ENCODE measurements at regions not wholly inside any gene's neighbourhood (a gene's known extent, or its start where the extent isn't known, plus 50 kb on each side); places are given as distances from the start of the nearest gene placed in this dataset.
"Not testable (repeated sequence)": the region's sequence is repeated elsewhere in the genome, so short reads cannot be mapped to it uniquely, and the experiment has no call there.

DNA sequence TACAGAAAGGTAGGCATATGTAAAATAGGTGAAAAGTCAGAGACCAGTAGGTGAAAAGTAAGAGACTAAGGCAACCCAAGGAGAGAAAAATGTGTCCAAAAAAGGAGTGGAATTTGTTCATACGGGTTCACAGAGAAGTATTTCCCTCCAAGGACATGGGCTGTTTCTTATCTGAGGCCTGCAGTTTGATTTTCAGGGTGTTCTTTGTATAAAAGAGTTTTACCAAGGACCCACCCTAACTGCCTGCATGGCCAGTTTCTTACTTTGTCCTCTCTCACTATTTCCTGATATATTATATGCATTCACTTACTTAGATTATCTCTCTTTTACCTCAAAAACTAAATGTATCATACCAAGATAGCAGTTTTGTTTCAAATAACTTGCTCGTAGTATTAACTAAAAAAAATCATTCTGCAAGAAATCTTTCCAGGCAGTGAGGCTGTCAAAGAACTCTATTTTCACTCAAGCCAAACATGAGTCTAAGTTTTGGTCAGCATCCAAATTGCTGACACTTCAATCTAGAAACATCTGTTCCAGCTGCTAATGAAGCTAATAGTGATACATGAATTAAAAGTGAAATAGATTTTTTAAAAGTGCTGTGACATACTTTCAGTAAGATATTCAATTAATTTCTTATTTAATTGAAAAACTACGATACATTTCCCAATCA lies 141.4 kb upstream of the SGCG start:
- no peak overlapping the region for H3K27ac Mint-ChIP-seq
- DNase-seq (no peak), ATAC-seq (replicated peaks) (no peak)
- H3K36me3 Mint-ChIP-seq: no peaks in the 10 kb centered on the region
- H3K4me3 Mint-ChIP-seq: no peak overlapping the region
- H3K27me3 Mint-ChIP-seq: no peaks in the 10 kb centered on the region
- H3K4me1 Mint-ChIP-seq: no peaks in the 10 kb centered on the region
- no peaks in the 10 kb centered on the region for H3K9me3 Mint-ChIP-seq

DNA sequence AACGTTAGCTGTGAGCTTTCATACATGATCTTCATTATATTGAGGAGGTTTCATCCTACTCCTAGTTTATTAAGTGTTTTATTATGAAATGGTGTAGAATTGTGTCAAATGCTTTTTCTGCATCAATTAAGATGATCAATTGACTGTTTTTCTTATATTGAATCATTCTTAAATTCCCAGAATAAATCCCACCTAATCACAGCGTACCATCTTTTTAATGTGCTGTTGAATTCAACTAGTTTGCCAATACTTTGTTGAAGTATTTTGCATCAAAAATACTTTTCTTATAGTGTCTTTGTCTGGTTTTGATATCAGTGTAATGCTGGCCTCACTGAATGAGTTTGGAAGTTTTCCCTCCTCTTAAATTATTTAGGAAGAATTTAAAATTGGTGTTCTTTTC lies 138.6 kb upstream of the SGCG start:
- Mint-ChIP-seq H3K27ac (no peak overlapping the region), H3K9me3 (no peaks in the 10 kb centered on the region), H3K27me3 (no peaks in the 10 kb centered on the region), H3K36me3 (no peaks in the 10 kb centered on the region), H3K4me1 (no peaks in the 10 kb centered on the region), H3K4me3 (no peak overlapping the region)
- DNase-seq (no peak), ATAC-seq (replicated peaks) (no peak)

DNA sequence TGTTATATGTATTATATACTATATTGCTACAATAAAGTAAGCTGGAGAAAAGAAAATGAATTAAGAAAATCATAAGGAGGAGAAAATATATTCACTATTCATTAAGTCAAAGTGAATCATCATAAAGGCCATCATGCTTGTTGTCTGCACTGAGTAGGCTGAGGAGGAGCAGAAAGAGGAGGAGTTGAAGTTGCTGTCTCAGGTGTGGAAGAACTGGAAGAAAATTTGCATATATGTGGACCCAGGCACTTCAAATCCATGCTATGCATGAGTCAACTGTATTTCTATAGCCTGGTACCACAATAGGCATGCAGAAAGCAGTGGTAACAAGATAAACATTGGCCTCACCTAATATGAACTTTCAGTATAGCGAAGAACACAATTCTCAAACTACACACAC lies 135.9 kb upstream of the SGCG start:
- DNase-seq (no peak), ATAC-seq (replicated peaks) (no peak)
- Mint-ChIP-seq H3K4me3 (no peak overlapping the region), H3K9me3 (no peaks in the 10 kb centered on the region), H3K27ac (no peak overlapping the region), H3K36me3 (no peaks in the 10 kb centered on the region), H3K27me3 (no peaks in the 10 kb centered on the region), H3K4me1 (no peaks in the 10 kb centered on the region)

DNA sequence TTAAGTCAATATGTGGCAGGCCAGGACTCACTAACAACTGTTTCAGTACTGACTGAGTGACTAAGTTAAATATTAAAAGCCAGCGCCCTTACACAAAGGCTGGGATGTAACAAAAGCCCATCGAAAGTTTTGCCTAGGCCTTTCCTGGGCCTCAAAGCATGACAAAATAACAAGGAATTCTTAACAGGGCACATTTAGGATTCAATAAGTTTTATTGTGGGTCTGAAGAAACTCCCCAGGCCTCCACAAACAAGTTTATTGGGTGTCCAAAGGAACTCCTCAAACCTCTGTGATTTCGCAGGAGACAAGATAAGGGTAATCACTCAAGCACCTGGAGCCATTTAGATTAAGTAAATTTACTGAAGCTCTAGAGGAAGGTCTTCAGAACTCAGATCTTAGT lies 130.7 kb upstream of the SGCG start:
- no peaks in the 10 kb centered on the region for H3K36me3 Mint-ChIP-seq
- ATAC-seq (replicated peaks) (no peak), DNase-seq (no peak)
- H3K27ac Mint-ChIP-seq: no peak overlapping the region
- H3K27me3 Mint-ChIP-seq: no peaks in the 10 kb centered on the region
- H3K4me1 Mint-ChIP-seq: no peaks in the 10 kb centered on the region
- H3K4me3 Mint-ChIP-seq: no peak overlapping the region
- H3K9me3 Mint-ChIP-seq: no peaks in the 10 kb centered on the region

DNA sequence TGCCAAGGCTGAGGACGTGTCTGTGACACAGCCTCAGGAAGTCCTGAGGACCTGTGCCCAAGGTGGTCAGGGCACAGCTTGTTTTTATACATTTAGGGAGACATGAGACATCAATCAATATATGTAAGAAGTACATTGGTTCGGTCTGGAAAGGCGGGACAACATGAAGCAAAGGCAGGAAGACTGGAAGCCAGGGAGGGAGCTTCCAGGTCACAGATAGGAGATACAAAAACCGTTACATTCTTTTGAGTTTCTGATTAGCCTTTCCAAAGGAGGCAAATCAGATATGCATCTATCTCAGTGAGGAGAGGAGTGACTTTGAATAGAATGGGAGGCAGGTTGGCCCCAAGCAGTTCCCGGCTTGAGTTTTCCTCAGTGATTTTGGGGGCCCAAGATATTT lies 127.1 kb upstream of the SGCG start:
- H3K4me1 Mint-ChIP-seq; DNase-seq; H3K27me3 Mint-ChIP-seq; H3K4me3 Mint-ChIP-seq; H3K27ac Mint-ChIP-seq; ATAC-seq (replicated peaks); H3K36me3 Mint-ChIP-seq; H3K9me3 Mint-ChIP-seq: not testable (repeated sequence)

DNA sequence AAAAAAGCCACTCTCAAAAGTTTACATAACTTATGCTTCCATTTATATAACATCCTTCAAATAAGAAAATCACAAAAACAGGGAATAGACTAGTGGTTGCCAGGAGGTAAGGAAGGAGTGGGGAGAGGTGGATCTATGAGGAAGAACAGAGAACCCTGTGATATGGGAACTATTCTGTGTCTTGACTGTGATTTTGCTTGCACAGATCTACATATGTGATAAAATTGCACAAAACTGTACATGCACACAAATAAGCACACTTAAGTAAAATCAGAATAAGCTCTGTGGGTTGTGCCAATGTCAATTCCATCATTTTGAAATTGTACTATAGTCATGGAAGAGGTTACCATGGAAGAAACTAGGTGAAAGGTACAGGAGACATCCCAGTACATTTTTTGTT lies 121.6 kb upstream of the SGCG start:
- Mint-ChIP-seq H3K36me3 (no peaks in the 10 kb centered on the region), H3K4me3 (no peak overlapping the region), H3K27me3 (no peaks in the 10 kb centered on the region), H3K27ac (no peak overlapping the region), H3K9me3 (peaks cover 0 to 3% of the 10 kb centered on the region in 2 donors), H3K4me1 (no peaks in the 10 kb centered on the region)
- DNase-seq: no peak
- ATAC-seq (replicated peaks): no peak

DNA sequence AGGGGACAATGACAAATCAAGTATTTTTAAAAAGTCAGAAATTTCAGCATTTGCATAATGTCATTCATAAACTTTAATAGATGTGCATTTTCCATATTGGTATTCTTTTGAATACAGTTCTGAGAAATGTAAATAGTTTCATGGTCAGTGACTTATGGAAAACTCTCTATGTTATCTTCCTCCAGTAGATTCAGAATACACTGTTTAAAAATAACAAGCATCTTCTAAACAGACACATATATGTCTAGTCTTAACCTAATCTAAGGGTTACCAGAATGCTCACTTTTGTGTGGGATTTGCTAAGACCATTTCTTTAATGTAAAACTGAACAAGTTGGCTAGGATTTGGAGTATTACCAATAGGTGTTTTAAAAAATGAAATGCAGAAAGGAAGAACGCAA lies 119.8 kb upstream of the SGCG start:
- DNase-seq (no peak), ATAC-seq (replicated peaks) (no peak)
- no peak overlapping the region for H3K27ac Mint-ChIP-seq
- H3K27me3 Mint-ChIP-seq: no peaks in the 10 kb centered on the region
- no peak overlapping the region for H3K4me3 Mint-ChIP-seq
- H3K9me3 Mint-ChIP-seq: no peaks in the 10 kb centered on the region
- H3K36me3 Mint-ChIP-seq: no peaks in the 10 kb centered on the region
- H3K4me1 Mint-ChIP-seq: no peaks in the 10 kb centered on the region

DNA sequence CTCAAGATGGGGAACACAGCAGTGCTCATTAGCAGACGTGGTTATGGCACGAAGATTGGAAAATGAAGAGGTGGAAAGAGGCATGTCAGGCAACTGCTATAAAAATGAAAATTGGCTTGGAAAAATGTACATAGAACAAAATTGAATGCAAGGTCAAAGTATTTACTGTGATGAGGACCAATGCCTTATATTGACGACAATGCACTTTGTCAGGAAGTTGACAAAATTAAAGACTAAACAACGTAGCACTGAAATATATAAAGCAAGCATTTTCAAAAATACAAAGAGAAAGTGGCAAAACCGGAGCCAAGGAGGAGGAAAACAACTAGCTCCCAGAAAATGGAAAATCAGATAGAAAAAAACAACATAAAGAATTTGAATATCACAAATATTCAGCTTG lies 113.7 kb upstream of the SGCG start:
- ATAC-seq (replicated peaks) (no peak), DNase-seq (no peak)
- Mint-ChIP-seq H3K4me3 (no peak overlapping the region), H3K4me1 (no peaks in the 10 kb centered on the region), H3K27ac (no peak overlapping the region), H3K36me3 (no peaks in the 10 kb centered on the region), H3K27me3 (no peaks in the 10 kb centered on the region), H3K9me3 (peaks cover 0 to 2% of the 10 kb centered on the region in 2 donors)

DNA sequence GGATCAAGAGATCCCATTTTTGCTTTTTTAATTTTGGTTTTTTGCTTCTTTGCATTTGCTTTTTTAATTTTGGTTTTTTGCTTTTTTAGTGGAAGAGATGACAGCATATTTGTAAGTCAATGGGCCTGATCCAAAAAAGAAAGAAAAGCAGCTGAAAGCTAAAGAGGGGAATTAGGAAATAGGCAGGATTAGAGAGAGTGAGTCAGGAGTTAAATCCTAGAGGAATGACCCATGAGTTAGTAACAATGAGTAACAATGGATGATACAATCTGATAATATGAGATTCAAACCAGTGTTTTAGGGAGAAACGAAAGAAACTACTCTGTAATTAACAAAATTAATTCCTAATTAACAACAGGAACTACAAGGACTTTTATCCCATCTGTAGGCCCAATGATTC lies 111.2 kb upstream of the SGCG start:
- Mint-ChIP-seq H3K4me1 (no peaks in the 10 kb centered on the region), H3K4me3 (no peak overlapping the region), H3K9me3 (peaks cover 0 to 2% of the 10 kb centered on the region in 2 donors), H3K36me3 (no peaks in the 10 kb centered on the region), H3K27me3 (no peaks in the 10 kb centered on the region), H3K27ac (no peak overlapping the region)
- DNase-seq (no peak), ATAC-seq (replicated peaks) (no peak)

DNA sequence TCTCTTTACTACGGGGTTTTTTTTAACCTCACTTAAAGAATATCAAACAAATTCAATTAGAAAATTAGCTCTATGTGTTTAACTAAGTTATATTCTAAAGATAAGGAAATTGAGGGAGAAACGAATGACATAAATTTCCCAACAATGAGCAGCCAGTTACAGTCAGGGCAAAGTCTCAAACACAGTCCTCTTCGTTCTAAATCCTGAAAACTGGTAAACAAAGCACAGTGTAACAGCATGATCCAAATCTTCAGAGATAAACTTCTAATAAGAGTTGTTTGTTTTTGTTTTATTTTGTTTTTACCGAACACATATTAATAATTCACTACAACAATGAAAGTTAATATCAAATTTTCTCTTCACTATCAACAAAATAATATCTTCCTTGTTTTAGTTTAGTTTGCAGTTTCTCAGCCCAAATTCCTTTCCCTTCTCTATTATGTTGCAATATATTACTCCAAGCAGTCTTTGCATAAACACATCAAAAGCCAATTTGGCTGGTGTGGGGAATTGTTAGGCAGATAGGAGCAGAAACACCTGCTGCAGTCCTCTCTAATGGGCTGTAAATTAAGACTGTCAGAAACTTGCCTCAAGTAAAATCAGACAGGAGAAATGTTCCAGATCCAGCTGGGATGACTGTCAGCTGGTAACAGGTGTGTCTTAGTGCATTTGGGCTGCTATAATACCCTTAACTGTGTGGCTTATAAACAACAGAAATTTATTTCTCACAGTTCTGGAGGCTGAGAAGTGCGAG lies 106.5 kb upstream of the SGCG start:
- Mint-ChIP-seq H3K27ac (no peak overlapping the region), H3K4me1 (no peaks in the 10 kb centered on the region), H3K36me3 (no peaks in the 10 kb centered on the region), H3K9me3 (peaks cover 0 to 2% of the 10 kb centered on the region in 2 donors), H3K27me3 (no peaks in the 10 kb centered on the region), H3K4me3 (no peak overlapping the region)
- DNase-seq (no peak), ATAC-seq (replicated peaks) (no peak)

DNA sequence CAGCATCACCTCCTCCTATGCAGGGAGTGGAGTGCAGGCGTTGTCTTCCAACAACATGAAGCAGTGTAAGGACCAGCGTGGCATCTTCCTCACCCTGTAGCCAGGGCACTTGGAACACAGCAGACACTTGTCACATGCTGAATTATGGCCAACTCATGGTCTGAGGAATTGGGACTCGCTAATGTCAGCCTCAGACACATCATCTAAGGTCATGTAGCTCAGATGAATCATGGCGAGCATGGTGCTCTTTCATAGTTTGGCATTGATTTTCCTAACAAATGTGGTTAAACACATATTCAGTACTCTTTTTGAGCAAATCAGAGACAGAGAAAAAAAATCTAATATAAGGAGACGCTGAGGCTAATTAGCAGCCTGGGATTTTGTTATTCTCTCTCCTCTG lies 99.6 kb upstream of the SGCG start:
- no peak overlapping the region for H3K27ac Mint-ChIP-seq
- H3K4me1 Mint-ChIP-seq: no peaks in the 10 kb centered on the region

DNA sequence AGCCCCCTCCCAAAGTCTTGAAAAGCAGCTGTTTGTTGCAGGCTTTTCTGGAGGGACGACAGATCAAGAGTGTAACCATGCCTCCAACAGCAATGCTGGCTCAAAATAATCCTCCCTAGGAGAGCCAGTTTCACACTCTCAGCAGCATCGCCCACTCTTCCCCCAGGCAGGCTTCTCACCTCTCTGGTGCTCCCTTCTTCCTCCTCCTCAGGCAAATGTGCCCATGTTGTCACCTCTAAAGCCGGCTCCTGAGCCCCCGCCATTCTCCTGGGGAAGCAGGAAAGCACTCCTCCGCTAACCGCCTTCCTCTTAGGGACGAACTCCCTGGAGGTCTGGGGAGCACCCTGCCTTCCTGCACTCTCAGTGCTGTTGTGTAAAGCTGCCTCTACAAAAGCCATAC lies 98.9 kb upstream of the SGCG start:
- peaks cover 0 to 11% of the 10 kb centered on the region in 2 donors for H3K27me3 Mint-ChIP-seq
- ATAC-seq (replicated peaks) (no peak), DNase-seq (no peak)
- no peaks in the 10 kb centered on the region for H3K36me3 Mint-ChIP-seq
- H3K4me1 Mint-ChIP-seq: no peaks in the 10 kb centered on the region
- peaks cover 0 to 1% of the 10 kb centered on the region in 2 donors for H3K9me3 Mint-ChIP-seq
- no peak overlapping the region for H3K27ac Mint-ChIP-seq
- no peak overlapping the region for H3K4me3 Mint-ChIP-seq

More for the DNA sequence above, 99.6 kb upstream of the SGCG start:
- DNase-seq (no peak), ATAC-seq (replicated peaks) (no peak)
- no peaks in the 10 kb centered on the region for H3K36me3 Mint-ChIP-seq
- peaks cover 0 to 11% of the 10 kb centered on the region in 2 donors for H3K27me3 Mint-ChIP-seq
- peaks cover 0 to 1% of the 10 kb centered on the region in 2 donors for H3K9me3 Mint-ChIP-seq
- H3K4me3 Mint-ChIP-seq: no peak overlapping the region

DNA sequence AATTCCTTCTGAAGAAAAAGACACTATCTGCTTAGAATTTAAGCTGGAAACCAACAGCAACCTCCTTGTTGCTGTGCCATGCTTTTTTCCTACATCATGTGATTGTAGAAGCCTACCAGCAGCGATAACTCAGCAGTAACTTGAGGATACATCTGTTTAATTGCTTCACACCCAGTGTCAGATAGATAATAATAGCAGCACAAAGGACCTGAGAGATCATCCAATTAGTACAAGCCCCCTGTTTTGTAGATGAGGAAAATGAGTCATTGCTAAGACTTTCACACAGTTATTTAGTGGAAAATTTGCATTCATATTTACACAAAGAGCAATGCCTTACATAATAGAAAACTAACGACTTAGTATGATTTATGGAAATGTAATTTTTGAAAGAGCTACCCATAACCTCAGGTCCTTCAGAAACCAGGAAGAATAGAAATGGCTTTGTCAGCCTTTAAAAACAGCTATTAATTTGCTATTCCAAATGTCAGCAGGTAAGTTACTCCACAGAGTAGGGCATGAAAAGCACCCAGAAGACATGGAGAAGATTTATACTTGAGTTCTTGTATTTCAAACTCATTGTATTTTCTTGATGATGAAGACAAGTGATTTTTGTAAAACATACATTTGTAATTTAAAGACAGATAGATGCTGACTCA lies 93.7 kb upstream of the SGCG start:
- no peaks in the 10 kb centered on the region for H3K4me1 Mint-ChIP-seq
- no peak for DNase-seq
- no peaks in the 10 kb centered on the region for H3K36me3 Mint-ChIP-seq
- H3K27me3 Mint-ChIP-seq: peaks cover 0 to 10% of the 10 kb centered on the region in 2 donors
- no peak overlapping the region for H3K27ac Mint-ChIP-seq
- H3K4me3 Mint-ChIP-seq: no peak overlapping the region
- no peak for ATAC-seq (replicated peaks)
- H3K9me3 Mint-ChIP-seq: no peaks in the 10 kb centered on the region

DNA sequence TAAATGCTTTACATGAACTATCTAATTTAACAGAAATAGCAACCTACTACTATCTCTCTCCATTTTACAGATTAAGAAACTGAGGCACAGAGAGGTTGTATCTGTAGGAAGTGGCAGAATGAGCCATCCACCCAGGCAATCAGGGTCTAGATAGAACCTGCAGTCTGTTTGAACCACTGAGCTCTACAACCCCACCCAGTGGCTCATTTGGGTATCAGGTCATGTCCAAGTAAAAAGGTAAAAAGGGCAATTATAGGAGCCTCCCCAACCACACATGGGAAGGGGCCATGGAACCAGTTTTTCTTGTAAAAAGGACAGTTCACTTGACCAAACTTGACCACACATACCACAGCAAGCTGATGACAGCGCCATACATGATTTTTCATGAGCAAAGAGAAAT lies 92.9 kb upstream of the SGCG start:
- H3K27ac Mint-ChIP-seq: no peak overlapping the region
- H3K9me3 Mint-ChIP-seq: no peaks in the 10 kb centered on the region
- H3K4me3 Mint-ChIP-seq: no peak overlapping the region
- peak in 1 of 2 donors; percentile 56 for ATAC-seq (replicated peaks)
- DNase-seq: no peak
- H3K27me3 Mint-ChIP-seq: peaks cover 0 to 5% of the 10 kb centered on the region in 2 donors
- H3K36me3 Mint-ChIP-seq: no peaks in the 10 kb centered on the region
- no peaks in the 10 kb centered on the region for H3K4me1 Mint-ChIP-seq

All from stimulated activated naive B cell treated with anti-CD40 and anti-IgM and Interleukin-4, amounts not matched to agents 10 μg/mL and 1 μg/mL and 100 μg/mL, for 72 hours (primary cell).